ENCODE measurements at regions not wholly inside any gene's neighbourhood (a gene's known extent, or its start where the extent isn't known, plus 50 kb on each side); places are given as distances from the start of the nearest gene placed in this dataset.

DNA sequence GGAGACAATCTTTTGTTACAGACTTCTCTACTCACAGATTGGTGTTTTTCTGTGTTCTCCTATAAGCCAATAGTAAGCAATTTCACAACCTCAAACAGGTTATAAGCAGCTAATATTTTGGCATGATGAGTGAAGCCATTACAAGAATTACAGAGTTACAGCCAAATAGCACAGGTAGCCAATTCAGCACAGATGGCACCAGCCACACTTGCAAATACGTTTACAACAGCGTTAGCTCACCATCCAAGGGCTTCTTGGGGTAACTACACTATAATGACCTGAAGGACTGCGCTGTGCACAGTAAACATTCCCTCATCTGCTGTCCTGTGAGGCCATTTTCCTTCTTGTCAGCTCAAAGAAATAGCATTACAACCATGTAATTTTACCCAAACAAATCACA is 428.6 kb downstream of the TCERG1L start:
- TF ChIP-seq, protein P1, sequence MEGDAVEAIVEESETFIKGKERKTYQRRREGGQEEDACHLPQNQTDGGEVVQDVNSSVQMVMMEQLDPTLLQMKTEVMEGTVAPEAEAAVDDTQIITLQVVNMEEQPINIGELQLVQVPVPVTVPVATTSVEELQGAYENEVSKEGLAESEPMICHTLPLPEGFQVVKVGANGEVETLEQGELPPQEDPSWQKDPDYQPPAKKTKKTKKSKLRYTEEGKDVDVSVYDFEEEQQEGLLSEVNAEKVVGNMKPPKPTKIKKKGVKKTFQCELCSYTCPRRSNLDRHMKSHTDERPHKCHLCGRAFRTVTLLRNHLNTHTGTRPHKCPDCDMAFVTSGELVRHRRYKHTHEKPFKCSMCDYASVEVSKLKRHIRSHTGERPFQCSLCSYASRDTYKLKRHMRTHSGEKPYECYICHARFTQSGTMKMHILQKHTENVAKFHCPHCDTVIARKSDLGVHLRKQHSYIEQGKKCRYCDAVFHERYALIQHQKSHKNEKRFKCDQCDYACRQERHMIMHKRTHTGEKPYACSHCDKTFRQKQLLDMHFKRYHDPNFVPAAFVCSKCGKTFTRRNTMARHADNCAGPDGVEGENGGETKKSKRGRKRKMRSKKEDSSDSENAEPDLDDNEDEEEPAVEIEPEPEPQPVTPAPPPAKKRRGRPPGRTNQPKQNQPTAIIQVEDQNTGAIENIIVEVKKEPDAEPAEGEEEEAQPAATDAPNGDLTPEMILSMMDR (IDR thresholded peaks at IDR 0.05): no peak
- no peak for TF ChIP-seq POLR2A (IDR thresholded peaks at IDR 0.05)
